ENCODE measurements at regions not wholly inside any gene's neighbourhood (a gene's known extent, or its start where the extent isn't known, plus 50 kb on each side); places are given as distances from the start of the nearest gene placed in this dataset.

DNA sequence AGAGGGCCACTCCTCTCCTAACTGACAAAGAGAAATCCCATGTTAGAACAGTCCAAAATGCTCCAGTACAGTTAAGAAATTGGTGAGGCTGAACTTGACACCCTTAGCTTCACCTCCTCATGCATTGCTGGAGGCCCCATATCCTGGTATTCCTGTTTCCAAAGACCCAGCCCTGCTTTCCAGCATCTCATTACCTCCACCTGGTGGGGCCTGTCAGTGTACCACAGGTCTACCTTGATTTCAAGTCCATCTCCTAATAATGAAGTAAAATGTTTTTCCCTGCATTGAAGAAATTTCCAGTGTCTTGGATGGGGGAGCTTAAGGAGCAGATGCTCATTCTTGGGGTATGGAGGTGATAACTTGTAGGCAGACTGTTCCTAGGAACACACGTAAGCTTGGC, 70.6 kb upstream of the S1PR3 start:
- TF ChIP-seq TAF1 (IDR thresholded peaks at IDR 0.05; ENCODE audit: borderline replicate concordance, low read depth, low read length), result no peak
- no peak for TF ChIP-seq POLR2A (IDR thresholded peaks at IDR 0.05; ENCODE audit: low read depth, low read length)
- TF ChIP-seq POLR2AphosphoS5 (IDR thresholded peaks at IDR 0.05; ENCODE audit: low read depth, low read length), result no peak
